ENCODE measurements at regions not wholly inside any gene's neighbourhood (a gene's known extent, or its start where the extent isn't known, plus 50 kb on each side); places are given as distances from the start of the nearest gene placed in this dataset.

GRCh38 chr7:113649556-113649955, 269.3 kb downstream of the PPP1R3A start:
- TF ChIP-seq CTCF (conservative IDR thresholded peaks at IDR 0.05), result no peak
- TF ChIP-seq ZFX (IDR thresholded peaks at IDR 0.05), result no peak

Data from C4-2B (cell line).